Ovary (tissue), 3 donors: ENCODE measurements at regions not wholly inside any gene's neighbourhood (a gene's known extent, or its start where the extent isn't known, plus 50 kb on each side); places are given as distances from the start of the nearest gene placed in this dataset.

Experiments
- CTCF ChIP-seq, 3 donors: fragments of 450-650 bp in 2 of 3; fragments of 200-600 bp in 1 of 3; IDR thresholded peaks; one replicate each; pipeline versions ENCODE4 v1.5.1 to v1.8.0; 2016 to 2022; ENCODE audit warnings: antibody characterized with exemption in 3 of 3, mild to moderate bottlenecking in 1 of 3
- EP300 ChIP-seq: sonication (generic); formaldehyde crosslinking; IDR thresholded peaks from one replicate; pipeline ENCODE4 v1.6.1; 2017; ENCODE audit warnings: antibody characterized with exemption
- POLR2A ChIP-seq: fragments of 450-650 bp; IDR thresholded peaks from one replicate; pipeline ENCODE4 v1.6.1; 2017; ENCODE audit warnings: antibody characterized with exemption, mild to moderate bottlenecking, moderate library complexity
- donor health status: DM: no; HTN: no; CAD: no.

GRCh38 chr2:189249901-189250300, 70.3 kb upstream of the COL5A2 start:
- TF ChIP-seq CTCF (IDR thresholded peaks at IDR 0.05) (no peak), POLR2A (no peak), EP300 (no peak)
